H9 (cell line): ENCODE measurements at regions not wholly inside any gene's neighbourhood (a gene's known extent, or its start where the extent isn't known, plus 50 kb on each side); places are given as distances from the start of the nearest gene placed in this dataset.

ENCODE experiments used
- DNase-seq: peaks from one replicate; pipeline ENCODE4 v3.0.0-alpha.2; 2017
- H2AFZ ChIP-seq: one replicate; pipeline ENCODE4 v1.6.1; 2013; ENCODE audit warnings: mild to moderate bottlenecking, low read length, control low read depth, moderate library complexity
- H2AK5ac ChIP-seq: 2 replicates; pipeline ENCODE4 v1.6.1; 2013; ENCODE audit warnings: low read length, control low read depth, mixed read lengths; ENCODE audit not compliant: insufficient read length
- H2BK120ac ChIP-seq: one replicate; pipeline ENCODE4 v1.6.1; 2013; ENCODE audit warnings: low read depth, mild to moderate bottlenecking, low read length, control low read depth, inconsistent platforms; ENCODE audit not compliant: poor library complexity, severe bottlenecking
- H2BK12ac ChIP-seq: 2 replicates; pipeline ENCODE4 v1.6.1; 2013; ENCODE audit warnings: low read length, control low read depth, mixed read lengths, low read depth; ENCODE audit not compliant: insufficient read length
- H2BK15ac ChIP-seq: 2 replicates; pipeline ENCODE4 v1.6.1; 2013; ENCODE audit warnings: low read depth, low read length, control low read depth
- H2BK20ac ChIP-seq: one replicate; pipeline ENCODE4 v1.6.1; 2013; ENCODE audit warnings: low read depth, mild to moderate bottlenecking, low read length, control low read depth, inconsistent platforms; ENCODE audit not compliant: poor library complexity, severe bottlenecking
- H2BK5ac ChIP-seq: 2 replicates; pipeline ENCODE4 v1.6.1; 2013; ENCODE audit warnings: low read length, control low read depth, mixed read lengths; ENCODE audit not compliant: insufficient read length
- H3K14ac ChIP-seq: 2 replicates; pipeline ENCODE4 v1.6.1; 2013; ENCODE audit warnings: low read length, control low read depth; ENCODE audit not compliant: insufficient read depth
- H3K18ac ChIP-seq: 2 replicates; pipeline ENCODE4 v1.6.1; 2013; ENCODE audit warnings: low read depth, mild to moderate bottlenecking, mixed read lengths, low read length, control low read depth; ENCODE audit not compliant: insufficient read length
- H3K23ac ChIP-seq: 2 replicates; pipeline ENCODE4 v1.6.1; 2013; ENCODE audit warnings: low read length, control low read depth, mixed read lengths, low read depth; ENCODE audit not compliant: insufficient read length
- H3K23me2 ChIP-seq: 2 replicates; pipeline ENCODE4 v1.6.1; 2013; ENCODE audit warnings: low read depth, mild to moderate bottlenecking, mixed read lengths, low read length, control low read depth; ENCODE audit not compliant: insufficient read length, poor library complexity, severe bottlenecking
- H3K27ac ChIP-seq: 2 replicates; pipeline ENCODE4 v1.5.1; 2013; ENCODE audit warnings: low read length, control low read depth, mixed read lengths, low read depth; ENCODE audit not compliant: insufficient read length
- H3K27me3 ChIP-seq: 2 replicates; pipeline ENCODE4 v1.6.1; 2013; ENCODE audit warnings: low read length, control low read depth, inconsistent platforms; ENCODE audit not compliant: insufficient read depth
- H3K4ac ChIP-seq: 2 replicates; pipeline ENCODE4 v1.6.1; 2013; ENCODE audit warnings: low read depth, mild to moderate bottlenecking, control low read depth, inconsistent platforms, low read length, moderate library complexity
- H3K4me1 ChIP-seq: 2 replicates; pipeline ENCODE4 v1.6.1; 2013; ENCODE audit warnings: low read length, control low read depth, inconsistent platforms; ENCODE audit not compliant: insufficient read depth
- H3K4me2 ChIP-seq: 2 replicates; pipeline ENCODE4 v1.6.1; 2013; ENCODE audit warnings: low read length, control low read depth, mixed read lengths; ENCODE audit not compliant: insufficient read length, insufficient read depth
- H3K56ac ChIP-seq: 2 replicates; pipeline ENCODE4 v1.6.1; 2013; ENCODE audit warnings: low read depth, mild to moderate bottlenecking, mixed read lengths, low read length, control low read depth; ENCODE audit not compliant: insufficient read length
- H3K79me1 ChIP-seq: 2 replicates; pipeline ENCODE4 v1.6.1; 2013; ENCODE audit warnings: low read depth, mild to moderate bottlenecking, moderate library complexity, low read length, control low read depth, inconsistent platforms; ENCODE audit not compliant: insufficient read depth, poor library complexity, severe bottlenecking
- H3K79me2 ChIP-seq: 2 replicates; pipeline ENCODE4 v1.6.1; 2013; ENCODE audit warnings: low read length, control low read depth, inconsistent platforms; ENCODE audit not compliant: insufficient read depth
- H3K9ac ChIP-seq: 2 replicates; pipeline ENCODE4 v1.6.1; 2013; ENCODE audit warnings: low read length, control low read depth, mixed read lengths; ENCODE audit not compliant: insufficient read length; ENCODE audit errors: extremely low read depth
- H3K9me3 ChIP-seq: one replicate; pipeline ENCODE4 v1.6.1; 2013; ENCODE audit warnings: low read depth, low read length, inconsistent platforms; ENCODE audit not compliant: control insufficient read depth
- H3T11ph ChIP-seq: one replicate; pipeline ENCODE4 v1.6.1; 2013; ENCODE audit warnings: mild to moderate bottlenecking, low read length, control low read depth, inconsistent platforms
- H4K20me1 ChIP-seq: one replicate; pipeline ENCODE4 v1.6.1; 2013; ENCODE audit not compliant: control insufficient read depth, insufficient read length, insufficient read depth
- H4K5ac ChIP-seq: 2 replicates; pipeline ENCODE4 v1.6.1; 2013; ENCODE audit warnings: low read depth, mild to moderate bottlenecking, mixed read lengths, low read length, control low read depth; ENCODE audit not compliant: insufficient read length
- H4K8ac ChIP-seq: replicated peaks from 2 replicates; pipeline ENCODE4 v1.6.1; 2013; ENCODE audit warnings: low read length, control low read depth, mixed read lengths, low read depth; ENCODE audit not compliant: insufficient read length
- H4K91ac ChIP-seq: 2 replicates; pipeline ENCODE4 v1.6.1; 2013; ENCODE audit warnings: low read depth, mild to moderate bottlenecking, moderate library complexity, mixed read lengths, low read length, control low read depth; ENCODE audit not compliant: insufficient read length
- H3K27ac Mint-ChIP-seq, 3 experiments: 2 replicates in 2 of 3; 3 replicates in 1 of 3; pipeline ENCODE4 v1.8.0; 2020 to 2021; ENCODE audit warnings: mixed read lengths in 3 of 3, mild to moderate bottlenecking in 1 of 3, moderate library complexity in 1 of 3
- H3K27me3 Mint-ChIP-seq: 2 replicates; pipeline ENCODE4 v1.8.0; 2021; ENCODE audit warnings: low read depth, mild to moderate bottlenecking, moderate library complexity, mixed read lengths
- H3K36me3 Mint-ChIP-seq, 3 experiments: 2 replicates in 2 of 3; 3 replicates in 1 of 3; pipeline ENCODE4 v1.8.0; 2020 to 2021; ENCODE audit warnings: low read depth in 3 of 3, mixed read lengths in 3 of 3; ENCODE audit not compliant: insufficient read depth in 1 of 3
- H3K4me1 Mint-ChIP-seq, 2 experiments: 2 replicates each; pipeline ENCODE4 v1.8.0; 2020; ENCODE audit warnings: mixed read lengths in 2 of 2
- H3K4me3 Mint-ChIP-seq, 2 experiments: 2 replicates in 1 of 2; 3 replicates in 1 of 2; pipeline ENCODE4 v1.8.0; 2020 to 2021; ENCODE audit warnings: mild to moderate bottlenecking in 2 of 2, mixed read lengths in 2 of 2, moderate library complexity in 1 of 2
- H3K9me3 Mint-ChIP-seq, 2 experiments: 2 replicates in 1 of 2; 3 replicates in 1 of 2; pipeline ENCODE4 v1.8.0; 2020; ENCODE audit warnings: mild to moderate bottlenecking in 2 of 2, mixed read lengths in 2 of 2, moderate library complexity in 1 of 2
- WGBS: extraction: QIAGEN DNeasy Blood & Tissue Kit; methylation state at CpG from one replicate; pipeline ENCODE4 v1.1.7; 2013; ENCODE audit warnings: missing lambda C conversion rate, low lambda C conversion rate, mixed read lengths; ENCODE audit not compliant: insufficient read length; ENCODE audit errors: extremely low coverage; 5-methylcytosine and 5-hydroxymethylcytosine counted together
- TF ChIP-seq, protein P1 (sequence below): fragments of 200-600 bp; sonication (generic); conservative IDR thresholded peaks from 3 replicates; pipeline ENCODE4 v1.8.0; 2021; ENCODE audit warnings: antibody characterized with exemption, mild to moderate bottlenecking

DNA sequence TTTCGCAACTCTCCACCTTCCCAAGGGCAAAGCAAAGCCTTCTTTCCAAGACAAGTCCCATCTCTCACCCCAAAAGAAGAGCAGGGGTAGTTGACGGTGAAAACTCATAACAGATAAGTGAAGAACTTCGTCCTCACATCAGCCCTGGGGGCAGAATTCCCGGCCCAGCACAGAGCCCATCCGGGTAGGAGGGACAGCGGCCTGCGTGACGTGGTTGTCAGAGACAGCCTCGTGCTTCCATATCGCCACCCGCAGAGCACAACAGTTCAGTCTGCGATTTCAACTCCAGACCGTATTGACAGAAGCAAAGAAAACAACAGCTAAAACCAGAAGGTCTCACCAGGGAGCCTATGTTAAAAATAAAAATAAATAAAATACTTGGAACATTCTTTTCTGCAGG is 273.2 kb downstream of the SYK start:
- no peaks in the 10 kb centered on the region for H3K23me2 ChIP-seq
- no peak overlapping the region for H3K27ac ChIP-seq
- no peak overlapping the region for H3K9ac ChIP-seq
- H3K79me2 ChIP-seq = no peaks in the 10 kb centered on the region
- no CpG with 5 or more reads among the region's 13 CpGs for WGBS
- H2BK20ac ChIP-seq = no peak overlapping the region
- H2BK120ac ChIP-seq = no peak overlapping the region
- H3K4ac ChIP-seq = no peak overlapping the region
- no peak overlapping the region for H2BK5ac ChIP-seq
- Mint-ChIP-seq H3K27ac (no peak overlapping the region; a peak in 1 of 7 replicates), H3K36me3 (no peaks in the 10 kb centered on the region; a peak in 2 of 7 replicates), H3K9me3 (no peaks in the 10 kb centered on the region; a peak in 1 of 5 replicates), H3K4me1 (peaks cover 20 to 23% of the 10 kb centered on the region in 2 experiments), H3K27me3 (peaks cover under 1% of the 10 kb centered on the region), H3K4me3 (no peak overlapping the region)
- H3K9me3 ChIP-seq = no peaks in the 10 kb centered on the region
- H3K23ac ChIP-seq = no peak overlapping the region
- H3K18ac ChIP-seq = no peak overlapping the region
- H2AK5ac ChIP-seq = no peak overlapping the region
- H4K20me1 ChIP-seq = no peaks in the 10 kb centered on the region
- H3K14ac ChIP-seq = no peak overlapping the region
- H3K79me1 ChIP-seq = no peaks in the 10 kb centered on the region
- no peaks in the 10 kb centered on the region for H3K27me3 ChIP-seq
- H3T11ph ChIP-seq = no peak overlapping the region
- H2BK15ac ChIP-seq = no peak overlapping the region
- no peak overlapping the region for H4K91ac ChIP-seq
- H2AFZ ChIP-seq = no peak overlapping the region
- no peak overlapping the region for H4K8ac ChIP-seq
- no peak for DNase-seq
- no peak overlapping the region for H3K4me2 ChIP-seq
- H3K4me1 ChIP-seq = no peaks in the 10 kb centered on the region
- H2BK12ac ChIP-seq = no peak overlapping the region
- no peak overlapping the region for H4K5ac ChIP-seq
- TF ChIP-seq, protein P1, sequence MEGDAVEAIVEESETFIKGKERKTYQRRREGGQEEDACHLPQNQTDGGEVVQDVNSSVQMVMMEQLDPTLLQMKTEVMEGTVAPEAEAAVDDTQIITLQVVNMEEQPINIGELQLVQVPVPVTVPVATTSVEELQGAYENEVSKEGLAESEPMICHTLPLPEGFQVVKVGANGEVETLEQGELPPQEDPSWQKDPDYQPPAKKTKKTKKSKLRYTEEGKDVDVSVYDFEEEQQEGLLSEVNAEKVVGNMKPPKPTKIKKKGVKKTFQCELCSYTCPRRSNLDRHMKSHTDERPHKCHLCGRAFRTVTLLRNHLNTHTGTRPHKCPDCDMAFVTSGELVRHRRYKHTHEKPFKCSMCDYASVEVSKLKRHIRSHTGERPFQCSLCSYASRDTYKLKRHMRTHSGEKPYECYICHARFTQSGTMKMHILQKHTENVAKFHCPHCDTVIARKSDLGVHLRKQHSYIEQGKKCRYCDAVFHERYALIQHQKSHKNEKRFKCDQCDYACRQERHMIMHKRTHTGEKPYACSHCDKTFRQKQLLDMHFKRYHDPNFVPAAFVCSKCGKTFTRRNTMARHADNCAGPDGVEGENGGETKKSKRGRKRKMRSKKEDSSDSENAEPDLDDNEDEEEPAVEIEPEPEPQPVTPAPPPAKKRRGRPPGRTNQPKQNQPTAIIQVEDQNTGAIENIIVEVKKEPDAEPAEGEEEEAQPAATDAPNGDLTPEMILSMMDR = no peak
- no peak overlapping the region for H3K56ac ChIP-seq
